ENCODE measurements at regions not wholly inside any gene's neighbourhood (a gene's known extent, or its start where the extent isn't known, plus 50 kb on each side); places are given as distances from the start of the nearest gene placed in this dataset.

DNA sequence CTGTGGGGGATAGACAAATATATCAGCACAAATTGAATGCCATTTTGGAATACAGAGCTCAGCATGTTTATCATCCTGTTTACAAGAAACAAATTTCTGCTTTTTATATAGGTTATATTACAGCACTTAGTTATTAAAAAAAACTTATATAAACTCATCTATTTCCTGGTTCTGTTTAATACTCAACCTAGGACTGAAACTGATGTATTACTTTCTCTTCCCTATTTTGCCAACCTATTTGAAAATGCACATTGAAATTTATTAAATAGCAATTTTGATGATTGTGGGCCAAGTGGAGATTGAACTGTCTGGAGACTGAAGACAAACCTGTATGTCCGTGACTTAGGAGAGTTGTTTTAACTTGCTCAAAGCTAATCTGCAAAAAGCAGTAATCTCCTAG lies 288.3 kb upstream of the ANO3 start:
- TF ChIP-seq, protein P1, sequence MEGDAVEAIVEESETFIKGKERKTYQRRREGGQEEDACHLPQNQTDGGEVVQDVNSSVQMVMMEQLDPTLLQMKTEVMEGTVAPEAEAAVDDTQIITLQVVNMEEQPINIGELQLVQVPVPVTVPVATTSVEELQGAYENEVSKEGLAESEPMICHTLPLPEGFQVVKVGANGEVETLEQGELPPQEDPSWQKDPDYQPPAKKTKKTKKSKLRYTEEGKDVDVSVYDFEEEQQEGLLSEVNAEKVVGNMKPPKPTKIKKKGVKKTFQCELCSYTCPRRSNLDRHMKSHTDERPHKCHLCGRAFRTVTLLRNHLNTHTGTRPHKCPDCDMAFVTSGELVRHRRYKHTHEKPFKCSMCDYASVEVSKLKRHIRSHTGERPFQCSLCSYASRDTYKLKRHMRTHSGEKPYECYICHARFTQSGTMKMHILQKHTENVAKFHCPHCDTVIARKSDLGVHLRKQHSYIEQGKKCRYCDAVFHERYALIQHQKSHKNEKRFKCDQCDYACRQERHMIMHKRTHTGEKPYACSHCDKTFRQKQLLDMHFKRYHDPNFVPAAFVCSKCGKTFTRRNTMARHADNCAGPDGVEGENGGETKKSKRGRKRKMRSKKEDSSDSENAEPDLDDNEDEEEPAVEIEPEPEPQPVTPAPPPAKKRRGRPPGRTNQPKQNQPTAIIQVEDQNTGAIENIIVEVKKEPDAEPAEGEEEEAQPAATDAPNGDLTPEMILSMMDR (IDR thresholded peaks at IDR 0.05; ENCODE audit: unreplicated experiment), result no peak
- no peaks in the 10 kb centered on the region for H3K9me3 Mint-ChIP-seq
- no peak for DNase-seq (ENCODE audit: low spot score in 2 of 2, unreplicated experiment in 2 of 2)
- no peaks in the 10 kb centered on the region for H3K27me3 Mint-ChIP-seq (ENCODE audit: low read depth)
- no peak overlapping the region for H3K27ac Mint-ChIP-seq
- no peaks in the 10 kb centered on the region for H3K36me3 Mint-ChIP-seq
- no peak overlapping the region for H3K4me3 Mint-ChIP-seq
- H3K4me1 Mint-ChIP-seq, result peaks cover 4% of the 10 kb centered on the region

DNA sequence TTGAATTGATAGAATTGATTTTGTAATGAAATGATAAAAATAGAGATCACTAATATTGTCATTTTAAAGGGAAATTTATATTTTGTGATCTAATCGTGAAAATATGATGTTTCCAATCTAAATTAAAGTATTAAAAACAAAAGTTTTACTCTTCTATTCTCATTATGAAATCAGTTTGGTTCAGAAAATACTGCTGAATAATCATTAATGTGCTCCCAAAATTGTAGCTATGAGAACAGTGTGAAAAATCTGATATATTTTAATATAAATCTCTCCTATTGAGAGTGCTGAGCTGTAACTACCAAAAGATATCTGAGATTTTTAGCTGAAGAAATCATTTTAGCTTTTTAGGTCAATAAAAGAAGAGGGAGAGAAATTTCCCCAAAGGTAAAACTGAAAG lies 287.5 kb upstream of the ANO3 start:
- peaks cover 4% of the 10 kb centered on the region for H3K4me1 Mint-ChIP-seq
- no peak overlapping the region for H3K4me3 Mint-ChIP-seq
- no peak overlapping the region for H3K27ac Mint-ChIP-seq
- TF ChIP-seq, protein P1 (IDR thresholded peaks at IDR 0.05; ENCODE audit: unreplicated experiment), result no peak
- no peaks in the 10 kb centered on the region for H3K36me3 Mint-ChIP-seq
- H3K9me3 Mint-ChIP-seq, result no peaks in the 10 kb centered on the region
- H3K27me3 Mint-ChIP-seq (ENCODE audit: low read depth), result no peaks in the 10 kb centered on the region
- DNase-seq (ENCODE audit: low spot score in 2 of 2, unreplicated experiment in 2 of 2), result no peak

DNA sequence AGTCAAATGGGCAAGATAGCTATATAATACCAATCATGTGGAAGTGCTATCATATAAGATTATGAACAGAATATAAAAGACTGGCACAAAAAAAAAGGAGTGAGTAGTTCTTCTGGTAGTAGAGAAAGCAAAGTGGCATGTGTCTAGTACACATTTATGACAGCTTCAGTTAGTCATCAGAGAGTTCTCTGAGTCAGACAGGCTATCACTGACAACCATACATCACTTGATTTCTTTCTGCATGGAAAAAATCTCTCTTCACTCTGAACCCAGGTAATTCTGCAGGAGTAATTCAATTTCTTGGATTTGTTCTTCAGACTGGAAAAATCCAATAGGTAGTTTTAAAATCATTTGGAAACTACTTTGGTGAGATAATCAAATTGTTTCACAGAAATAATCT lies 286.8 kb upstream of the ANO3 start:
- Mint-ChIP-seq H3K27ac (no peak overlapping the region), H3K4me3 (no peak overlapping the region), H3K9me3 (no peaks in the 10 kb centered on the region), H3K36me3 (no peaks in the 10 kb centered on the region), H3K27me3 (ENCODE audit: low read depth) (no peaks in the 10 kb centered on the region), H3K4me1 (peaks cover 4% of the 10 kb centered on the region)
- DNase-seq (ENCODE audit: low spot score in 2 of 2, unreplicated experiment in 2 of 2), result no peak
- TF ChIP-seq, protein P1 (IDR thresholded peaks at IDR 0.05; ENCODE audit: unreplicated experiment), result no peak

DNA sequence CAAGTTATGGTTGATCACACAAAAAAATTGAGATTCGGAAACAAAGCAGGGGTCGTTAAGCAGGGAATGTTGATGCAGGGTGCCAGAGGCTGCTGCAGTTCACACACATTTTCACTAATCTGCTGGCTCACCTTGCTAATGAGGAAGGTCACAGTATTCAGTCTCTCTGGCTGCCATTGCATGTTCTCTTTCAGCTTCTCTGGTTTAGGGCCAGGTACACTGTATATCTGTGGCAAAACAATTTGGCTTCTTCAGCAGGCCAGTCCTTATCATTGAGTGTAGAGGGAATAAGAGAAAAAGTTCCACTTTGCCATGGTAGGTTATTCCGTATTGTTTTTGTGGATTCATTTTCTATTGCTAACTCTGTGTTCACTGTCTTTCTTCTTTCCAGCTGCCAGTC lies 283.7 kb upstream of the ANO3 start:
- Mint-ChIP-seq H3K4me1 (peaks cover 4% of the 10 kb centered on the region), H3K27me3 (ENCODE audit: low read depth) (no peaks in the 10 kb centered on the region), H3K27ac (no peak overlapping the region), H3K4me3 (no peak overlapping the region), H3K9me3 (peaks cover 6% of the 10 kb centered on the region), H3K36me3 (no peaks in the 10 kb centered on the region)
- TF ChIP-seq, protein P1 (IDR thresholded peaks at IDR 0.05; ENCODE audit: unreplicated experiment), result no peak
- DNase-seq (ENCODE audit: low spot score in 2 of 2, unreplicated experiment in 2 of 2), result no peak

DNA sequence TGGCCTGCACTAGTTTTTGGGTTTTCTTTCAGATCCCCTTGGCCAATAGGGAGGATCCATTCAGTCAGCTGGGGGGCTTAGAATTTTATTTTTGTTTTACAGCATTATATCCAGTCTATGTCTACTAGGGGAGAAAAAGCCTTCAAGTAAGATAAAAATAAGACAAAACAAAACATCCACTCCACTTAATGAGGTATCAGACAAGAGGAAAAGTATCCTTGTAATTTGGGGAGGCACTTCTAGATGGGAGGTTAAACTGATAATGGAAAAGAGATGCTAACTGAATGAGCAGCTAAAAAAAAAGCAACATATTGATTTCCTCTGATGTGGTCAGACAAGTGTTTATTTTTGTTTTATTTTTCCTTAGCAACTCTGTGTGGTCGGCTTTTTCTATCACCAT lies 278.0 kb upstream of the ANO3 start:
- no peaks in the 10 kb centered on the region for H3K4me1 Mint-ChIP-seq
- H3K27ac Mint-ChIP-seq, result no peak overlapping the region
- TF ChIP-seq, protein P1 (IDR thresholded peaks at IDR 0.05; ENCODE audit: unreplicated experiment), result no peak
- peaks cover 6% of the 10 kb centered on the region for H3K9me3 Mint-ChIP-seq
- H3K27me3 Mint-ChIP-seq (ENCODE audit: low read depth), result no peaks in the 10 kb centered on the region
- no peak overlapping the region for H3K4me3 Mint-ChIP-seq
- DNase-seq (ENCODE audit: low spot score in 2 of 2, unreplicated experiment in 2 of 2), result no peak
- no peaks in the 10 kb centered on the region for H3K36me3 Mint-ChIP-seq

DNA sequence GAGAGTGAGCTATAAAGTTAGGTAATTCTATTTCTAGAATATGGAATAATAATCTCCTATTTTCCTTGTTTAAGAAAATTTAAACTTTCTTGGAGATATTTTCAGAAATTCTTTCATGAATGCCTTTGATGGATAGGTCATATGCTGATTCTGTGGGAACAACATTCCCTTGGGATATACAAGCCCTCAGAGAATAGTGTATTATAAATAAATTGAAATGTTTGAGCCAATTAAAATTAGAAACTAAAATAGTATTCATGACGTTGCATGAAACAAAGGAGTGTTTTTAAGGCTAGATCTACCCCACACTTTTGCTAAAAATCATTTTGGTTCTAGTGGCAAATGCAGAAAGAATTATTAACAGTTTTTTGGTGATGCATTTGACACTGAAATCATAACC lies 269.3 kb upstream of the ANO3 start:
- TF ChIP-seq, protein P1 (IDR thresholded peaks at IDR 0.05; ENCODE audit: unreplicated experiment), result no peak
- no peak for DNase-seq (ENCODE audit: low spot score in 2 of 2, unreplicated experiment in 2 of 2)
- no peak overlapping the region for H3K4me3 Mint-ChIP-seq
- peaks cover 4% of the 10 kb centered on the region for H3K9me3 Mint-ChIP-seq
- H3K4me1 Mint-ChIP-seq, result no peaks in the 10 kb centered on the region
- no peaks in the 10 kb centered on the region for H3K36me3 Mint-ChIP-seq
- H3K27me3 Mint-ChIP-seq (ENCODE audit: low read depth), result no peaks in the 10 kb centered on the region
- no peak overlapping the region for H3K27ac Mint-ChIP-seq
